DOHH2 (cell line): ENCODE measurements at regions not wholly inside any gene's neighbourhood (a gene's known extent, or its start where the extent isn't known, plus 50 kb on each side); places are given as distances from the start of the nearest gene placed in this dataset.

ENCODE experiments used
- H3F3A ChIP-seq: fragments of 200-600 bp; sonication (generic), shearing (Covaris generic); 2 replicates; pipeline ENCODE4 v1.6.0; 2016; ENCODE audit warnings: antibody characterized with exemption, mild to moderate bottlenecking; ENCODE audit not compliant: control insufficient read depth, insufficient read depth
- H3K27ac ChIP-seq: fragments of 200-600 bp; sonication (generic); 2 replicates; pipeline ENCODE4 v1.5.1; 2014; ENCODE audit warnings: low read depth, mild to moderate bottlenecking, low read length, moderate library complexity
- H3K27me3 ChIP-seq: fragments of 200-600 bp; sonication (generic); 2 replicates; pipeline ENCODE4 v1.6.1; 2014; ENCODE audit warnings: mild to moderate bottlenecking, low read length, mixed read lengths; ENCODE audit not compliant: control insufficient read depth
- H3K36me3 ChIP-seq: fragments of 200-600 bp; sonication (generic); 2 replicates; pipeline ENCODE4 v1.6.1; 2014; ENCODE audit warnings: mild to moderate bottlenecking, low read length, moderate library complexity, mixed read lengths; ENCODE audit not compliant: control insufficient read depth
- H3K4me1 ChIP-seq: fragments of 200-600 bp; sonication (generic); 2 replicates; pipeline ENCODE4 v1.6.1; 2014; ENCODE audit warnings: mild to moderate bottlenecking, low read length, mixed read lengths; ENCODE audit not compliant: control insufficient read depth
- H3K4me2 ChIP-seq: fragments of 200-600 bp; sonication (generic); 2 replicates; pipeline ENCODE4 v1.6.0; 2014; ENCODE audit warnings: mild to moderate bottlenecking, low read length, moderate library complexity
- H3K4me3 ChIP-seq: fragments of 200-600 bp; sonication (generic); 2 replicates; pipeline ENCODE4 v1.5.1; 2014; ENCODE audit warnings: mild to moderate bottlenecking, low read length, mixed read lengths
- H3K79me2 ChIP-seq: fragments of 200-600 bp; sonication (generic); 2 replicates; pipeline ENCODE4 v1.6.1; 2014; ENCODE audit warnings: mild to moderate bottlenecking, low read length, mixed read lengths; ENCODE audit not compliant: control insufficient read depth
- H3K9me2 ChIP-seq: fragments of 200-600 bp; sonication (generic); replicated peaks from 2 replicates; pipeline ENCODE4 v1.6.1; 2014; ENCODE audit warnings: mild to moderate bottlenecking, low read length, mixed read lengths; ENCODE audit not compliant: control insufficient read depth
- H3K9me3 ChIP-seq: fragments of 200-600 bp; sonication (generic); 2 replicates; pipeline ENCODE4 v1.6.1; 2014; ENCODE audit warnings: antibody characterized with exemption, low read length, mixed read lengths; ENCODE audit not compliant: control insufficient read depth, insufficient read depth
- H4K20me1 ChIP-seq: fragments of 200-600 bp; sonication (generic); 2 replicates; pipeline ENCODE4 v1.6.0; 2014; ENCODE audit warnings: low read depth, mild to moderate bottlenecking, antibody characterized with exemption, low read length, moderate library complexity; ENCODE audit not compliant: control insufficient read depth, insufficient read depth
- EZH2phosphoT487 ChIP-seq: fragments of 200-600 bp; sonication (generic); IDR thresholded peaks from 2 replicates; pipeline ENCODE4 v1.6.1; 2017; ENCODE audit warnings: borderline replicate concordance, mild to moderate bottlenecking, antibody characterized with exemption, low read length, moderate library complexity, mixed read lengths
- TF ChIP-seq, protein P1 (sequence below): fragments of 200-600 bp; sonication (generic); IDR thresholded peaks from one replicate; pipeline ENCODE4 v1.5.1; 2014; ENCODE audit warnings: antibody characterized with exemption, mild to moderate bottlenecking, low read depth, low read length; ENCODE audit not compliant: poor library complexity, severe bottlenecking

DNA sequence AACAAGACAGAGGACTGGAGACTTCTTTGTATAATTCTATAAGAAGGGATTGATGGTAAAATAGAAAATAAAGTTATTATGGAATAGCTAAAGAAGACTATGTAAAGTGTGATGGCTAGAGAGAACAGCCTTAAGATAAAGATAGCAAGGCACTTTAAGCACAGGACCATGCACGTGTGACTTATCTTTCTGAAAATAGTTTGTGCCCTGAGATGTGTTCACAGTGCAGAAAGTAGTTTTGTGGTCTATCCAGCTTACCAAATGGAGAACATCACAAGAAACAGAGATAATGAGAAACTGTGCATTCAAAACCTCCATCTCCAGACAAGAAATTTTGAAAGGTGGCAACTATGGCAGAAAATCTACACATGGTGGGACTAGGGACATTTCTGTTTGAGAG lies 213.3 kb downstream of the PARM1 start:
- Histone ChIP-seq H3K79me2 (no peaks in the 10 kb centered on the region), H3K9me3 (no peaks in the 10 kb centered on the region), H3K4me1 (peaks cover 12% of the 10 kb centered on the region), H3K27ac (no peak overlapping the region), H3K27me3 (no peaks in the 10 kb centered on the region), H4K20me1 (no peaks in the 10 kb centered on the region), H3F3A (no peaks in the 10 kb centered on the region), H3K4me3 (no peak overlapping the region), H3K9me2 (no peaks in the 10 kb centered on the region), H3K36me3 (no peaks in the 10 kb centered on the region), H3K4me2 (no peak overlapping the region)
- TF ChIP-seq EZH2phosphoT487, result no peak
- TF ChIP-seq, protein P1, sequence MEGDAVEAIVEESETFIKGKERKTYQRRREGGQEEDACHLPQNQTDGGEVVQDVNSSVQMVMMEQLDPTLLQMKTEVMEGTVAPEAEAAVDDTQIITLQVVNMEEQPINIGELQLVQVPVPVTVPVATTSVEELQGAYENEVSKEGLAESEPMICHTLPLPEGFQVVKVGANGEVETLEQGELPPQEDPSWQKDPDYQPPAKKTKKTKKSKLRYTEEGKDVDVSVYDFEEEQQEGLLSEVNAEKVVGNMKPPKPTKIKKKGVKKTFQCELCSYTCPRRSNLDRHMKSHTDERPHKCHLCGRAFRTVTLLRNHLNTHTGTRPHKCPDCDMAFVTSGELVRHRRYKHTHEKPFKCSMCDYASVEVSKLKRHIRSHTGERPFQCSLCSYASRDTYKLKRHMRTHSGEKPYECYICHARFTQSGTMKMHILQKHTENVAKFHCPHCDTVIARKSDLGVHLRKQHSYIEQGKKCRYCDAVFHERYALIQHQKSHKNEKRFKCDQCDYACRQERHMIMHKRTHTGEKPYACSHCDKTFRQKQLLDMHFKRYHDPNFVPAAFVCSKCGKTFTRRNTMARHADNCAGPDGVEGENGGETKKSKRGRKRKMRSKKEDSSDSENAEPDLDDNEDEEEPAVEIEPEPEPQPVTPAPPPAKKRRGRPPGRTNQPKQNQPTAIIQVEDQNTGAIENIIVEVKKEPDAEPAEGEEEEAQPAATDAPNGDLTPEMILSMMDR, result no peak

GRCh38 chr4:75144475-75144874 lies 211.6 kb downstream of the PARM1 start:
- Histone ChIP-seq H3K4me2 (no peak overlapping the region), H3F3A (no peaks in the 10 kb centered on the region), H3K4me1 (peaks cover 12% of the 10 kb centered on the region), H4K20me1 (no peaks in the 10 kb centered on the region), H3K36me3 (no peaks in the 10 kb centered on the region), H3K27me3 (no peaks in the 10 kb centered on the region), H3K9me3 (no peaks in the 10 kb centered on the region), H3K9me2 (no peaks in the 10 kb centered on the region), H3K27ac (no peak overlapping the region), H3K79me2 (no peaks in the 10 kb centered on the region), H3K4me3 (no peak overlapping the region)
- TF ChIP-seq, protein P1, result no peak
- TF ChIP-seq EZH2phosphoT487, result no peak

DNA sequence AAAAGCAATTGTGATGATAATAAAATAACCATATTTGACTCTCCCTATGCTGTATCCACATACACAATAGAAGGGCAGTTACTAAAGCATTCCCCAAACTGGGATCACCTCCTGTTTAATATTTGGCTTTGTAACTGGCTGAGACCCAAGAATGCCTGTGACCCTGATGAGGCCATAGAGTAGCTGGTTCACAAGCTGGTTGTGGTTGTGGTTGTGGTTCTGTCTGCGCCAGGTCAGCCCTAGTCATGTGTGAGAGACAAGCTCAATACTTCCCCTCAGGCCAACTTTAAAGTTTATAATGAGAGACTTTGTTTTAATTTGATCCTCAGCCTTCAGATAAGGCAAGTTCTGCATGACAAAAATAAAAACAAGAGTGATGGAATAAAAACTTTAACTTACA lies 209.9 kb downstream of the PARM1 start:
- Histone ChIP-seq H4K20me1 (no peaks in the 10 kb centered on the region), H3K4me1 (peaks cover 12% of the 10 kb centered on the region), H3K9me2 (no peaks in the 10 kb centered on the region), H3K4me2 (no peak overlapping the region), H3K27me3 (no peaks in the 10 kb centered on the region), H3K27ac (no peak overlapping the region), H3K36me3 (no peaks in the 10 kb centered on the region), H3K4me3 (no peak overlapping the region), H3K9me3 (no peaks in the 10 kb centered on the region), H3K79me2 (no peaks in the 10 kb centered on the region), H3F3A (no peaks in the 10 kb centered on the region)
- TF ChIP-seq EZH2phosphoT487, result no peak
- TF ChIP-seq, protein P1, result no peak

DNA sequence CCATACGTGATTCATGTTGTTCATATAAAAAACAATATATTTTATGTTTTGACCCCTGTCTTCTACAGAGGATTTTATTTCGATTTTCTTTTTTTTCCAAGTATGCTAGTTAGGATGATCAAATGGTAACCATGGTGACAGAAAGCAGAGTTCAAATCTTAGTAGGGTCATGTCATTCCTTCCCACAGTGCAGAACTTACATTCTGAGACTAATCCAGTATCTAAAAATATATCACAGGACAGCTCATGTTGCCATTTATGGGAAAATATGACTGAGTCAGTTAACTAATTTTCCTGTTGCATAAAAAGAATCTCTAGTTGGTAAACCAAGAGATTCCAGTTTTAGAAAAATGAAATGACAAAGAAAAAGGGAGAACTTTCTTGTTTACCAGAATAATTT lies 209.5 kb downstream of the PARM1 start:
- TF ChIP-seq, protein P1, result no peak
- no peak for TF ChIP-seq EZH2phosphoT487
- no peak overlapping the region for H3K4me3 ChIP-seq
- no peaks in the 10 kb centered on the region for H4K20me1 ChIP-seq
- no peaks in the 10 kb centered on the region for H3K9me3 ChIP-seq
- no peaks in the 10 kb centered on the region for H3F3A ChIP-seq
- no peaks in the 10 kb centered on the region for H3K36me3 ChIP-seq
- peaks cover 12% of the 10 kb centered on the region for H3K4me1 ChIP-seq
- no peaks in the 10 kb centered on the region for H3K79me2 ChIP-seq
- H3K27ac ChIP-seq, result no peak overlapping the region
- no peak overlapping the region for H3K4me2 ChIP-seq
- H3K9me2 ChIP-seq, result no peaks in the 10 kb centered on the region
- no peaks in the 10 kb centered on the region for H3K27me3 ChIP-seq
